GM18520 (cell line): ENCODE measurements at regions not wholly inside any gene's neighbourhood (a gene's known extent, or its start where the extent isn't known, plus 50 kb on each side); places are given as distances from the start of the nearest gene placed in this dataset.

Experiments used
- ATAC-seq: cut with Tn5 transposase; IDR thresholded peaks from one replicate; pipeline ENCODE4 v1.9.1; 2021; ENCODE audit not compliant: unreplicated experiment

DNA sequence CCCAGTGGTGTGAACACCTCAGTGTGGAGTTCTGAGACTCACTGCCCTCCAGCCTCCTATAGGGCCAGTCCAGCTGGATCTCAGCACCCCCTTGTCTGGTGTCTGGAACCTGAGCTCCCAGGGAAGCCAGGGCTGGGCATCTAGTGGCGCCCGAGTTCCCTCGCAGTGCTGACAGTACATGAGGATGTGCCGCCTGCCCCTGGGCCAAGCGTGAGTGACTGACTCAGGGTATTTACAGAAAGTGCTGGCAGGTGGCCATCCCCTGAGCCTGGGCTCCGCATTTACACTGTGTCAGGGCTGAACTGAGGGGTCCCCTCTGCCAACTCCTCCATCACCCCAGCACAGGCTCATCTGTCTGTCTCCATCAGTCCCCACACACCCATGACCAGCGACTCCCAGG lies 185.3 kb downstream of the BRD1 start:
- ATAC-seq: no peak

GRCh38 chr22:49641770-49642313 lies 185.8 kb downstream of the BRD1 start:
- no peak for ATAC-seq

DNA sequence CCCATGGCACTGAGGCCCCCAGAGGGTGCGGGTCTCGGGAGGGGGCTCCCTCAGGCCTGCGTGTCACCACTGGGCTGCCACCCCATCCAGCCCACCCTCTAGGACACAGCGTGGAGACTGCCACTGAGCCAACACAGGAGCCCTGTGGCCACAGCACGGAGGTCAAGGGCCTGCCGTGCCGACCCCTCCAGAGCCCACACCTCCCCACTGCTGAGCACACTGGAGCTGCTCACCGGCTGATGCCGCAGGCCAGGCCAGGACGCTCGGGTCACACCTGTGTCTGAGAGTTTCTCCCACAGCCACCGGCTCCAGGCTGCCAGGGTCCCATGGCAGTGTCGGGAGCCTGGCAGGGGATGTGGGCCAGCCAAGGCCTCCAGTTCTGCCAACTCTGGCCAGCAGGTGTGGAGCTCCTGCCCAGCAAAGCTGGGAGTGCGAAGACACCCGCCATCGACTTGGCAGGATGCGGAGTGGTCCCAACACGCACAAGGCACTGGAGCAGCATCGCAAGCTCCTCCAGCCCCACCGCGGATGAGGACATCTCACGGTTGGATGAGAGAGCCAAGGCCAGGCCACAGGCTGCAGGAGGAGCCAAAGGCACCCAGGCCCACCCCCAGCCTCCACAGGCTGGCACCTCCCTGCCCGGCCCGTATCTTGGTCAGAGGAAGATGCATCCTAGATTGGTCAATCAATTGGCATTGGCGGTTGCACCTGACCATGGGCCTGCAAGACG lies 187.1 kb downstream of the BRD1 start:
- no peak for ATAC-seq

DNA sequence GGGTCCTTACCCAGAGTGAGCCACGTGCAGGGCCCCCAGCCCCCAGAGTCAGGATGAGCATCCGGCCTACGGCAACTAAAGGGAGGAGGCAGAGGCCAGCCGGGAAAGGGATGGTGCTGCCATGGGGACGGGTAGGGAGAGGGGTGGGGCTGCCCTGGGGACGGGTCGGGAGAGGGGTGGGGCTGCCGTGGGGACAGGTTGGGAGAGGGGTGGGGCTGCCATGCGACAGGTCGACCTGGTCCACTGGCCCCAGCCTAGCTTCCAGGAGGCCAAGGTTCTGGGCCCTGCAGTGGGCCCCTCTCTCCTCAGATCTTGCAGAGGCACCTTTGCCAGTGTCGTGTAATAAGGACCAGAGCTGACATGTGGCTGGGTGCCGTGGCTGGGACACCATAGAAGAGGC lies 187.7 kb downstream of the BRD1 start:
- ATAC-seq: no peak

DNA sequence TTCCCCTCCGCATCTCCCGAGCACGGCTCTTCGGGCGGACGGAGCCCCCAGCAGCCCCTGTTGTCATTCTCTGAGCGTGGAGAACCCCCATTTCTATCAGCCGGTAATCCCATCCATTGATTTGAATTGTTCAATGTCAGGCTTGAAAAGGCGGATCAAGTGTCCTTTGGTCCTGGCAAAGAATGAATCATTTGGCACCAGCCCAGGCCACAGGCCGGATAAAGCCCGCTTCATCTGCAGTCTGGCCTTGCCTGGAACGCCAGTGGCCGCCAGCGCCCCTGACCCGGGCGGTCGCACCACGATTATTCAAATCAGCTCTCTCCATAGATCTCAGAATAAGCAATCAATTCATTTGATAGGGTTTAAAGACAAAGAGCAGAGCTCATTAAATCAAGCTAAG lies 188.9 kb downstream of the BRD1 start:
- ATAC-seq: no peak

DNA sequence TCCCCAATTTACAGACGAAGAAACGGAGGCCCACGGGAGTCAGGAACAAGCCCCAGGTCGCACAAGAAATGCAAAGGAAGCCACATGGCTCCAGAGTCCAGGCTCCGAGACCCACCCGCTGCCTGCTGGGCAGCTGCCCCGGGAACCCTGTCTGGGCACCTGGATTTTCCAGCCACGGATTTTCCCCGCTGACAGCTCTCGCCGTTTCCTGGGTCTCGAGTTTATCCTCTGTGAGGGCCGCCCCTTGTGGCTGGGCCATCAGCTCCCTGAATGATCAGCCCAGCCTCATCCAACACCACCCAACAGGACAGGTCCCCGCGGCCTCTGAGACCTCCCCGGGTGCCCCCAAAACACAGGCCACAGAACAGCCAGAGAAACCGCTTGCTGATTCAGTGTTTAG lies 189.7 kb downstream of the BRD1 start:
- ATAC-seq: no peak

- ATAC-seq: no peak
Observed at GRCh38 chr22:49637255-49637760, 190.4 kb downstream of the BRD1 start.

GRCh38 chr22:49636649-49637048 lies 191.0 kb downstream of the BRD1 start:
- no peak for ATAC-seq

- no peak for ATAC-seq
Observed at GRCh38 chr22:49636214-49636613, 191.5 kb downstream of the BRD1 start.

- ATAC-seq: no peak
Observed at GRCh38 chr22:49634006-49634772, 193.5 kb downstream of the BRD1 start.

GRCh38 chr22:49633010-49633324 lies 194.7 kb downstream of the BRD1 start:
- ATAC-seq: no peak

GRCh38 chr22:49632199-49633009 lies 195.3 kb downstream of the BRD1 start:
- no peak for ATAC-seq

DNA sequence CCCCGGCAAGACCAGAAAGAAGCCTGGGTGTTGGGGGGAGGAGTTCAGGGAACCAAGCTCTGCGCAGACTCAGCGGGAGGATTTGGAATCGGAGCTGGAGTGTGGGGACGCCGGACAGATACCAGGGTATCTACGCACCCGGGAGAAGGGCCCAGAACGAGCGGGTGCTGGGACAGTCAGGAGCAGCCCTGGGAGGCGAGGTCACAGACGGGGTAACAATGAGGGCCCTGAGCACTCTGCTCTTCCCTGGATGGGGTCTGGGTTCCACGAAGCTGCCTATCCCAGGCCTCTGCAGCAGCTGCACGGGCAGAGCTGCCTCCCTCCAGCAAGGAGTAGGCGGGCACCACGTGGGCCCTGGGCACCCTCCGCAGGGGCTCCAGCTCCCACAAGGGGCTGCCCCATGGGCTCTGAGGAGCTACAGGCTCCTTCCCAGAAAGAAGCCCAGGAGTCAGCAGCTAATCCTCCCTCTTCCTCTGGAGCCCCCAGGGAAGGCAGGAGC lies 197.2 kb downstream of the BRD1 start:
- ATAC-seq: no peak

DNA sequence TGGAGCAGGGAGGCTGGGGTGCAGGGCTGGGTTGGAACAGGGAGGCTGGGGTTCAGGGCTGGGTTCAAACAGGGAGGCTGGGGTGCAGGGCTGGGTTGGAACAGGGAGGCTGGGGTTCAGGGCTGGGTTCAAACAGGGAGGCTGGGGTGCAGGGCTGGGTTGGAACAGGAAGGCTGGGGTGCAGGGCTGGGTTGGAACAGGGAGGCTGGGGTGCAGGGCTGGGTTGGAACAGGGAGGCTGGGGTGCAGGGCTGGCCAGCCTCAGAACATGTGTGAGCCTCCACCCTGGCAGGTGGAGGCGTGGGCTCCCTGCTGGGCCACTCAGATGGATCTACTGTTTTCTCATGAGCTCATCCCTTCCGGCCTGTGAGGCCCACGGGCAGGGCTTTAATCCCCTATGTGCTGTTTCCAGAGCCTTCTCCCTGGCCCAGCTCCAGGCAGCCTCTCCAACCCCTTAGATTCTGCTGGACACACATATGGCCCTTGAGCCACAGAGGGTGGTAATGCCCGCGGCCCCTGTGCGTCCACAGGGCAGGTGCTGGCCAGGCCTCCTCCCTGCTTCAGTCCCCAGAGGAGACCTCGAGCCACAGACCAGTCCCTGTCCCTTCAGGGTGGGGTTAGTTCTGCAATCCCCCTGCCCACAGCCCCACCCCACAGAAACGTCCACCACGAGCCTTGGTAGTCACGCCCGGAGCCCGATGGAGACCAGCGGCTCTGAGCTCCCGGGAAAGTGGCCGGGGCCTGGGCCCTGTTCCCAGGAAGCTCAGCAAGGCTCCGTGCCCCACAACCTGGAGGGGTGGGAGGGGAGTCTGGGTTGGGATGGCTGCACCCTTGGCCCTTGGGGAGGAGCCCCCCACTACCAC lies 197.9 kb downstream of the BRD1 start:
- no peak for ATAC-seq

DNA sequence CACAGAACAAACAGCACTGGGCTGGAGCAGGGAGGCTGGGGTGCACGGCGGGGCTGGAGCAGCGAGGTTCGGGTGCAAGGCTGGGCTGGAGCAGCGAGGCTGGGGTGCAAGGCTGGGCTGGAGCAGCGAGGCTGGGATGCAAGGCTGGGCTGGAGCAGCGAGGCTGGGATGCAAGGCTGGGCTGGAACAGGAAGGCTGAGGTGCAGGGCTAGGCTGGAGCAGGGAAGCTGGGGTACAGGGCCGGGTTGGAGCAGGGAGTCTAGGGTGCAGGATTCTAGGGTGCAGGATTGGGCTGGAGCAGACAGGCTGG lies 198.5 kb downstream of the BRD1 start:
- no peak for ATAC-seq

GRCh38 chr22:49628391-49629260 lies 199.0 kb downstream of the BRD1 start:
- ATAC-seq: no peak

GRCh38 chr22:49627217-49628181 lies 200.2 kb downstream of the BRD1 start:
- no peak for ATAC-seq
